ENCODE measurements at regions not wholly inside any gene's neighbourhood (a gene's known extent, or its start where the extent isn't known, plus 50 kb on each side); places are given as distances from the start of the nearest gene placed in this dataset.
A peak's percentile ranks its signal among the peaks of the same experiment; 100 is the strongest.
"Not testable (repeated sequence)": the region's sequence is repeated elsewhere in the genome, so short reads cannot be mapped to it uniquely, and the experiment has no call there.

GRCh38 chr1:232579958-232580941 lies 49.7 kb downstream of the SIPA1L2 start:
- DNase-seq: no peak

- no peak for DNase-seq
Observed at GRCh38 chr1:232579466-232579865, 50.5 kb downstream of the SIPA1L2 start.

DNA sequence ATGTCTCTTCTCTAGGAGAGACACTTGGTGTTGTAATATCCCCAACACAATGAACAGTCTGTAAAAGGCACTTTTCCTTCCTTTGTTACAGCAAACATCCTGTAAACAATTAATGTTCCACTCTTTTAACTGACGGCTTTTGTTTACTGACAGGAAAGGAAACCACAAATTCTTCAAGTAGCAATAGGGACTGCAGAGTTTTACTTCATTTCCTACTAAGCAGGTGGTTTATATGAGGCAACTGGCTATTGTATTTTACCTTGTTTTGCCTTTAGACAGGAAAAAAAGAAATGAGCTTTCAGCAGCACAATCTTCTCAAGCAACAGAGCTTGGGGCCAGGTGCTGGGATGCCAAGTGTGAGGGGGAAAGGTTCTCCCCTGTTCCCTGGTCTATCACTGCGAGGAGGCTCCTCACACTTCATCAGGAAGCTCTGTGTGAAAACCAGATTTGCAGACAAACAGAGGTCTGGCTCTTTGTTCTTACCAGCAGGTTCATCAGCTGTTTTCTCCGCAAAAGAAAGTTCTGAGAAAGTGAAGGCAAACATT lies 51.2 kb downstream of the SIPA1L2 start:
- DNase-seq: no peak

DNA sequence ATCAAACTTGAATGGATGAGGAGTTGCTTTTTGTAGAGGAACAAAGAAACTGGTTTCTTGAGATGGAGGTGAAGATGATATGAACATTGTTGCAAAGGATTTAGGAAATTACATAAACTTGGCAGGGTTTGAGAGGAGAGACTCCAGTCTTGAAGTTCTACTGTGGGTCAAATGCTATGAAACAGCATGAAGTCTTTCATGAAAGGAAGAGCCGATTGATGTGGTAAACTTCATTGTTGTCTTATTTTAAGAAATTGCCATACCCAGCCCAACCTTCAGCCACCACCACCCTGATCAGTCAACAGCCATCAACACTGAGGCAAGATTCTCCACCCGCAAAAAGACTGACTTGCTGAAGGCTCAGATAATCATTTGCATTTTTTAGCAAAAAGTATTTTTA lies 52.2 kb downstream of the SIPA1L2 start:
- no peak for DNase-seq

DNA sequence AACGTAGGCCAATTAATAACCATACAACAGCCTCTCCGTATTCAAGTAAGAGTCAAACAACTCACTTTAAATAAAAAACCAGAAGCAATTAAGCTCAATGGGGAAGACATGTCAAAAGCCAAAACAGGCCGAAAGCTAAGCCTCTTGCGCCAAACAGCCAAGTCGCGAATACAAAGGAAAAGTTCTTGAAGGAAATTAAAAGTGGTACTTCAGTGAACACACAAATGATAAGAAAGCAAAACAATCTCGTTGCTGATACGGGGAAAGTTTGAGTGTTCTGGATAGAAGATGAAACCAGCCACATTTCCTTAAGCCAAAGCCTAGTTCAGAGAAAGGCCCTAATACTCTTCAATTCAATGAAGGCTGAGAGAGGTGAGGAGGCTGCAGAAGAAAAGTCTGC lies 53.4 kb downstream of the SIPA1L2 start:
- DNase-seq: no peak

- no peak for DNase-seq
Observed at GRCh38 chr1:232575763-232576040, 54.2 kb downstream of the SIPA1L2 start.

- DNase-seq: no peak
Observed at GRCh38 chr1:232574889-232575762, 54.8 kb downstream of the SIPA1L2 start.

DNA sequence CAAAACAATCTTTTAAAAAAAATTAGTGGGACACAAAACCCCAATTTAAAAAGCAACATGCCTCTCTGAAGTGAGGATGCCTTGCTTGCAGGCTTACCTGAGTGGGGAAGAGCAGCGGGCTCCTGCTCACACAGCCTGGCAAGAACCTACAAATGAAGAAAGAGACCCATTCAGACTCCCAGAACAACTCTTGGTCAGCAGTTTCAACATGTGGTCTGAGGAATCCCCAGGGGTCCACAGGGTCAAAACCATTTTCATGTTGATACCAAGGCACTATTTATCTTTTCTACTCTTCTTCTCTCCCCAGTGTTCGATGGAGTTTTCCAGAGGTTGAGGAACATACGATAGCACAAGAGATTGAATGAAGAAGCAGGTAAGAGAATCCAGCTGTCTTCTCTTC lies 55.9 kb downstream of the SIPA1L2 start:
- DNase-seq: no peak

- no peak for DNase-seq
Observed at GRCh38 chr1:232571523-232571922, 58.4 kb downstream of the SIPA1L2 start.

- no peak for DNase-seq
Observed at GRCh38 chr1:232570007-232570406, 59.9 kb downstream of the SIPA1L2 start.

DNA sequence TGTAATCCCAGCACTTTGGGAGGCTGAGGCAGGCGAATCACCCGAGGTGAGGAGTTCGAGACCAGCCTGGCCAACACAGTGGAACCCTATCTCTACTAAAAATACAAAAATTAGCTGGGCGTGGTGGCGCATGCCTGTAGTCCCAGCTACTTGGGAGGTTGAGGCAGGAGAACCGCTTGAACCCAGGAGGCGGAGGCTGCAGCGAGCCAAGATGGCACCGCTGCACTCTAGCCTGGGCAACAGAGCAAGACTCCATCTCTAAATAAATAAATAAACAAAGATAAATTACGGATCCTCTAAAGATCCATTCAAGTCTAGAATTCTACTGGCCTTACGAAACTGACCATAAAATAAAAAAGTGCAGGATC lies 60.4 kb downstream of the SIPA1L2 start:
- not testable (repeated sequence) for DNase-seq

DNA sequence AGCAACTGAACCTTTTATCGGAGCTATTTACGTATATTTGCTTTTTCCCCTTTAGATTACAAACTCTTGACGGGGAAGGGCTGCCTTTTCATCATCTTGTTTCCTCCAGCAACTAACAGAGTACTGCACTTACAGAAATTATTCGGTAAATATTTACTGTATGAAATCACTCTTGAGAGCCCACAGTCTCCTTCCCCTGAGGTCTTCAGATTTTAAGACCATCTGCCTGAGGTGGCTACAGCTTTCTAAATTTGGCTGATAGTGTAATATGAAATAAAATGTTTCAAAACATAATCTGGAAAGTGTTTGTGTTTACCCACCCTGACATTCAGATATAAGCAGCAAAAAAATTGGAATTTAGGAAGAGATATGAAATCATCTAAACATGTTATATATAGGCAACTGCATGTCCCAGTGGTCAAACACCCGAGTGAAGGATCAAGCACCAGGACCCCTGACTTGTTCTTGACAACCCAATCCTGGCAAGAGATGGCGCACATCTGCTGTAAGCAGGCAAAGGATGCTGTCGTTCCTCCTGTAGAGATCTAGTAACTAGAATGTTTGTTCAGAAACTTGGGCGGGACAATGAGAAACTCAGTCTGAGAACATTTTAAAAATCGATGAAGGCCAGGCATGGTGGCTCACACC lies 60.9 kb downstream of the SIPA1L2 start:
- peak; percentile 58 to 78 for DNase-seq

- no peak for DNase-seq
Observed at GRCh38 chr1:232568331-232568852, 61.5 kb downstream of the SIPA1L2 start.

- DNase-seq: no peak
Observed at GRCh38 chr1:232566093-232566492, 63.8 kb downstream of the SIPA1L2 start.

GRCh38 chr1:232562855-232563510 lies 67.0 kb downstream of the SIPA1L2 start:
- DNase-seq: no peak

DNA sequence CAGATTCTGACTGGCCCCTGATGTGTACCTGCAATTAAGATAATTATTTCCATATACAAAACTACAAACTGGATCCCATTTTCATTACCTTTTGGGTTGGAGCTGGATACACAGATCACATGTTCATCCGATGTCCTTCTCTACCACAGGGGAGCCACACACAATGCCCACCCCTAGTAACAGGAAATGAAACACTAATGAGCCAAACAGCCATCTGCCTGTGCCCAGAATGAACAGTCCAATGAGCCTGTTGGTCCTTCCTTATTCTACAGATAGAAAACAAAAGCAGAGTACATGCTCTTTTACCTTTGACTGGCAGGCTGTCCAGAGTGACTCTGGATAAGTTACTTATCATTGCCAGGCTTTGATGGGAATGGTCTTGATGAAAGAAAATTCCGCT lies 68.6 kb downstream of the SIPA1L2 start:
- DNase-seq: no peak

GRCh38 chr1:232560940-232561339 lies 69.0 kb downstream of the SIPA1L2 start:
- DNase-seq: no peak

DNA sequence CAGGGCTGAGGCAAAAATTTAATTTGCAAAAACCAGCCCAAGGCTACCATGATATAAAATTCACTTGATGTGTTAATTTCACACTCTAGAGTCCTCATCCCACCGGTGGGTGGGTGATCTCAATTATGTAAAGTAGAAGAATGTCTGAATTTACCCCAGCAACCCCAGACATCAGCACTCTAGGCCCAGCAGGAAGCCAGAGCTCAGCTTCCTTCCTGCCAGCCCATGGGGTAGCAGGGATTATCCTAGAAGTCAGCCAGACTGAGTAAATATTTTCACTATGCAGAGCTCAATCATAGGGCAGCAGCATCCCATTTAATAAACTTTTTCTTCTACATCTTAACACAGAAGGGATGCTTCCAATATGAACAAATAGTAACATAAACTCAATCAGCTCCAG lies 71.0 kb downstream of the SIPA1L2 start:
- DNase-seq: no peak

DNA sequence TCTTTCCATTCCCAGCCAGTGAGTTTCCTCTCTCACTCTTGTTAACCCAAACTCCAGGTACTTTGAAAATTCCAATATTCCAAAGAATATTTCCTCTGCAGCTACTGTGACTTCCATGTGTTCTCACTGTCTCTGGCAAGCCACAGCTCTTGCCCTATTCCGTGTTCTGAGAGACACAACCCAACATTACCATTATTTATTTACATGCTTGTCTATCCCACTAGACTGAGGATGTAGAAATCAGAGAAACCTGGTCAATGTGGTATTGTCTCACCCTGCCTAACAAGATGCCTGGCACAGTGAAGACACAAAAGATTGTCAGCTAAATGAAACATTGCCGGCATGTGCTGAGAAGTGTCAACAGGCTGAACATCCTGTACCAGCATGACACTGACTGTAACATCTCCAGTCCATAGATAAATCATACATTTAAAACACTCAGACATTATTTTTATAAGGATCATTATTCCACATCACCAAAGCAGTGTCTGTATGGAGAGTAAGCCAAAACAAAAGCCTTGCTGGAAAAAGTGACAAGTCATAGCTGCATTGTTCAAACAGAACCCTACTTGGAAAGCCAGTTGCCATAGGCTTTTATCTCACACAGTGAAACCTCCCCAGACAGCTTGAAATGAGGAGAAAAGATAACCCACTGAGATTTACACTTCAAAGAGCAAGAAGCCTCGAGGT lies 72.3 kb downstream of the SIPA1L2 start:
- DNase-seq: no peak

DNA sequence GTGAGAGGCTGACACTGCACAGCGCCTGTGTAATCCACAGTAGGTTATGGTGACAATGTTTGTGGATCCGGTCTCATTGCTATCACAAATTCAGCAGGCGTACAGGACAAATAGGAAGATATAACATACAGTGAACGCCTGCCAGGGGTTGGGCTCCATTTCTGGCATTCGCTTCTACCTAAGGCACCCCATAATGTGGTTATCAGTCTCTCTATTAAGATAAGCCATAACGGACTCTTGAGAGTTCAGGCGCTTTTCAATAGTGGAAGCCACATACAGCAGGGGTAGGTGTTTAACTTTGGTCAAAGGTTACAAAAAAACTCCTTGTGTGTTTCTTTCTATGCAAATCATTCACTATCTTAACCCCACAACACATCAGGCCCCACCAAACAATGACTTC lies 72.8 kb downstream of the SIPA1L2 start:
- DNase-seq: no peak

DNA sequence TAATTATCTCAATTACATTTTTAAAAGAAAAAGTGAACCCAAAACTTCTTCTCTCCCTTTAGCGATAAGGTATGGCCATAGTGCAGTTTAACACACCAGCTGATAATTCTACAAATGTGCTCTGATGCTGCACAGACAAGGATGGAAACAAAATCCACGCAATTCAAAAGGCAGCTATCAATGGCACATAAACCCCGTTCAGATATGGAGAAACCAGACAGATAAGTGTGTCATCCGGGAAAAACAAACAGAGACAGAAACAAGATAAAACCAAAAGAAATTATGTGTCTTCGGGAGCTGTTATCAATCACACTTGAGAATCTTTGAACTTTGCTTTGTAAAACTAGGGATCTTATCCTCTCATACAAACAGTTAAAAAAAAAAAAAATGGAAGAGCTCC lies 73.6 kb downstream of the SIPA1L2 start:
- DNase-seq: no peak

Measured in NCI-H1930 (cell line).